VCaP (cell line): ENCODE measurements at regions not wholly inside any gene's neighbourhood (a gene's known extent, or its start where the extent isn't known, plus 50 kb on each side); places are given as distances from the start of the nearest gene placed in this dataset.
"Not testable (repeated sequence)": the region's sequence is repeated elsewhere in the genome, so short reads cannot be mapped to it uniquely, and the experiment has no call there.

ENCODE experiments used
- H3K27ac ChIP-seq: fragments of 450-650 bp; 2 replicates; pipeline ENCODE4 v1.5.1; 2017
- CTCF ChIP-seq: fragments of 450-650 bp; conservative IDR thresholded peaks from 2 replicates; pipeline ENCODE4 v1.5.1; 2017; ENCODE audit warnings: mild to moderate bottlenecking, moderate library complexity

GRCh38 chr3:157586293-157586692 lies 83.1 kb upstream of the VEPH1 start:
- H3K27ac ChIP-seq, result no peak overlapping the region
- no peak for TF ChIP-seq CTCF

GRCh38 chr3:157585386-157585785 lies 82.2 kb upstream of the VEPH1 start:
- no peak overlapping the region for H3K27ac ChIP-seq
- no peak for TF ChIP-seq CTCF

GRCh38 chr3:157582637-157582973 lies 79.4 kb upstream of the VEPH1 start:
- no peak for TF ChIP-seq CTCF
- H3K27ac ChIP-seq, result no peak overlapping the region

- H3K27ac ChIP-seq, result not testable (repeated sequence)
These were observed 78.9 kb upstream of the VEPH1 start for GRCh38 chr3:157581956-157582636.

DNA sequence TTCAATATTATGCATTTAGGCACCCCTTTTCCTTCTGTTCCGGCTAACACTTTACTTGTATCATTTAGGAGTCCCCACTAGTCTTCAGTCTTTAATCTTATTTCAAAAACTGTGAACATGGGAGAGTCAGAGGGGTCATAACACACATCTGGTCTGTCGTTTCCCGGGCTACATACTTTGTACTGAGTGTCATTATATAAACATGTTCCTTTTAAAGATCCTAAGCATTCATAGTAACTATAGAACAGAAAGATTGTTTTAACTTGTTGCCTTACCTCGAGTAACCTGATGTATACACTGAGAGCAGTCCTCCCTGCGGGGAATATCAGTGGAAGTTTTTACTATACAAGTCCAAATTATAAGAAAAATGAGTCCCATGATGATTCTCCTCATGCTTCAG lies 78.2 kb upstream of the VEPH1 start:
- TF ChIP-seq CTCF, result no peak
- no peak overlapping the region for H3K27ac ChIP-seq

- TF ChIP-seq CTCF, result no peak
- no peak overlapping the region for H3K27ac ChIP-seq
These were observed 75.0 kb upstream of the VEPH1 start for GRCh38 chr3:157578181-157578580.

DNA sequence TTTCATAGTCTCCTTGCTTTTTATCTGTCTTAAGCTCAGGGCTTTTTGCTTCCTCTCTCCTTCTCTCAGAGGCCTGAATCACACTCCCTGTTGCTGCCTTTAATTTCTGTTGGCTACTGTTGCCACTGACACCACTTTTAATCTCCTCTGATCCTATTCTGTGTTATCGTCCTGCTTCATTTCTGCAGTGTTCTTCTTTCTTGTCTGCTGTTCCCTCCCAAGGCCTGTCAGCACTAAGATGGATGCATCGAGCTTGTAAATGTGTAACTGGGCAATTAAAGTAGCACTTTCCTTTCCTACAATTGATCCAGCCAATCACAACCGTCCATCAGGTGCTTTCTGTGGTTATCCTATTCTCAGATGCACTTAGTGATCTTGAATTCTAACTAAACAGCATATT lies 71.3 kb upstream of the VEPH1 start:
- no peak overlapping the region for H3K27ac ChIP-seq
- TF ChIP-seq CTCF, result no peak

- H3K27ac ChIP-seq, result no peak overlapping the region
- no peak for TF ChIP-seq CTCF
These were observed 70.7 kb upstream of the VEPH1 start for GRCh38 chr3:157573780-157574378.
